Left ventricle myocardium inferior (tissue), 1 donor: ENCODE measurements at regions not wholly inside any gene's neighbourhood (a gene's known extent, or its start where the extent isn't known, plus 50 kb on each side); places are given as distances from the start of the nearest gene placed in this dataset.

Source experiments
- DNase-seq: peaks from one replicate; pipeline ENCODE4 v3.0.0-alpha.2; 2020
- H3K27ac ChIP-seq: fragments of 200-600 bp; replicated peaks from 2 replicates; pipeline ENCODE4 v1.8.0; 2021
- H3K27me3 ChIP-seq: fragments of 200-600 bp; 2 replicates; pipeline ENCODE4 v1.8.0; 2021; ENCODE audit warnings: low read depth
- H3K36me3 ChIP-seq: fragments of 200-600 bp; 2 replicates; pipeline ENCODE4 v1.8.0; 2021
- H3K4me1 ChIP-seq: fragments of 200-600 bp; 2 replicates; pipeline ENCODE4 v1.8.0; 2021
- H3K4me3 ChIP-seq: fragments of 200-600 bp; 2 replicates; pipeline ENCODE4 v1.8.0; 2021; ENCODE audit warnings: mild to moderate bottlenecking, moderate library complexity
- H3K9me3 ChIP-seq: fragments of 200-600 bp; replicated peaks from 2 replicates; pipeline ENCODE4 v1.8.0; 2021
- CTCF ChIP-seq: fragments of 200-600 bp; IDR thresholded peaks from 2 replicates; pipeline ENCODE4 v1.8.0; 2021; ENCODE audit warnings: antibody characterized with exemption, mild to moderate bottlenecking, borderline replicate concordance
- intact Hi-C: fragments of 100-400 bp; cut with micrococcal nuclease; formaldehyde crosslinking; loops from one replicate; pipeline ENCODE4 v1.11.0; 2022
- donor health status: DM: no; HTN: yes; CAD: no; lungs with severe emphysema.

GRCh38 chr2:133655610-133656009, 87.3 kb upstream of the NCKAP5 start:
- no peak for DNase-seq
- Histone ChIP-seq H3K27me3 (no peaks in the 10 kb centered on the region), H3K4me3 (no peak overlapping the region), H3K27ac (no peak overlapping the region), H3K36me3 (no peaks in the 10 kb centered on the region), H3K9me3 (peaks cover 2% of the 10 kb centered on the region), H3K4me1 (peaks cover 11% of the 10 kb centered on the region)
- no peak for TF ChIP-seq CTCF
- intact Hi-C loops = no loop called here

- Histone ChIP-seq H3K27ac (no peak overlapping the region), H3K4me1 (peaks cover 6% of the 10 kb centered on the region), H3K9me3 (no peaks in the 10 kb centered on the region), H3K27me3 (no peaks in the 10 kb centered on the region), H3K4me3 (no peak overlapping the region), H3K36me3 (no peaks in the 10 kb centered on the region)
- DNase-seq = no peak
- no peak for TF ChIP-seq CTCF
- intact Hi-C loops = no loop called here
These were observed 89.3 kb upstream of the NCKAP5 start for GRCh38 chr2:133657591-133657990.

GRCh38 chr2:133658020-133658903, 90.0 kb upstream of the NCKAP5 start:
- Histone ChIP-seq H3K9me3 (no peaks in the 10 kb centered on the region), H3K36me3 (no peaks in the 10 kb centered on the region), H3K27me3 (no peaks in the 10 kb centered on the region), H3K27ac (no peak overlapping the region), H3K4me3 (no peak overlapping the region), H3K4me1 (no peaks in the 10 kb centered on the region)
- no peak for TF ChIP-seq CTCF
- intact Hi-C loops = no loop called here
- no peak for DNase-seq

- Histone ChIP-seq H3K27ac (no peak overlapping the region), H3K9me3 (no peaks in the 10 kb centered on the region), H3K36me3 (no peaks in the 10 kb centered on the region), H3K4me3 (no peak overlapping the region), H3K27me3 (no peaks in the 10 kb centered on the region), H3K4me1 (no peaks in the 10 kb centered on the region)
- intact Hi-C loops = no loop called here
- no peak for DNase-seq
- TF ChIP-seq CTCF = no peak
These were observed 92.2 kb upstream of the NCKAP5 start for GRCh38 chr2:133660510-133660909.

- no peak for TF ChIP-seq CTCF
- H3K9me3 ChIP-seq = no peaks in the 10 kb centered on the region
- H3K4me1 ChIP-seq = no peaks in the 10 kb centered on the region
- H3K27me3 ChIP-seq = no peaks in the 10 kb centered on the region
- no peak overlapping the region for H3K4me3 ChIP-seq
- H3K27ac ChIP-seq = no peak overlapping the region
- no peak for DNase-seq
- intact Hi-C loops = no loop called here
- H3K36me3 ChIP-seq = no peaks in the 10 kb centered on the region
These were observed 93.1 kb upstream of the NCKAP5 start for GRCh38 chr2:133661392-133661791.
